GM12873 (cell line): ENCODE measurements at regions not wholly inside any gene's neighbourhood (a gene's known extent, or its start where the extent isn't known, plus 50 kb on each side); places are given as distances from the start of the nearest gene placed in this dataset.

ENCODE experiments used
- TF ChIP-seq, protein P1 (sequence below): IDR thresholded peaks from 2 replicates; pipeline ENCODE4 v1.5.1; 2012; ENCODE audit warnings: low read depth, mild to moderate bottlenecking, moderate library complexity, low read length, control low read depth; ENCODE audit not compliant: insufficient read depth; ENCODE audit errors: missing control alignments

DNA sequence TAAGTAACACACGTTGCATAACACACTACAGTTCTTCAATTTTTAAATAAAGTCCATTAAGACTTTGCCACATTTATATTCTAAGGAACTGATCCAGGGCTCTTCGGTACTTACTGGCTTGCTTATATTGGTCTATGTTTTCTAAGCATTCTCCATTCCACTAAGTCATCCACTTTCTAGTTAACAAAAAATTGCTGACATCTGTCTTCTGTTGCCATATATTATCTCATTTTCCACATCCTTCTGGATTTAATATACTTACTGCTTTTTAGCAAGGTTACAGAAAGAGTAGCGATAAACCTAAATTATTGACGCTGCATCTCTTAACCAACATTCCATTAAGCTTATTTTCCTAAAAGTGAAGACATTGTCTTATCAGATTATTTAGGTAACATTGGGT lies 238.4 kb upstream of the LRIG3 start:
- TF ChIP-seq, protein P1, sequence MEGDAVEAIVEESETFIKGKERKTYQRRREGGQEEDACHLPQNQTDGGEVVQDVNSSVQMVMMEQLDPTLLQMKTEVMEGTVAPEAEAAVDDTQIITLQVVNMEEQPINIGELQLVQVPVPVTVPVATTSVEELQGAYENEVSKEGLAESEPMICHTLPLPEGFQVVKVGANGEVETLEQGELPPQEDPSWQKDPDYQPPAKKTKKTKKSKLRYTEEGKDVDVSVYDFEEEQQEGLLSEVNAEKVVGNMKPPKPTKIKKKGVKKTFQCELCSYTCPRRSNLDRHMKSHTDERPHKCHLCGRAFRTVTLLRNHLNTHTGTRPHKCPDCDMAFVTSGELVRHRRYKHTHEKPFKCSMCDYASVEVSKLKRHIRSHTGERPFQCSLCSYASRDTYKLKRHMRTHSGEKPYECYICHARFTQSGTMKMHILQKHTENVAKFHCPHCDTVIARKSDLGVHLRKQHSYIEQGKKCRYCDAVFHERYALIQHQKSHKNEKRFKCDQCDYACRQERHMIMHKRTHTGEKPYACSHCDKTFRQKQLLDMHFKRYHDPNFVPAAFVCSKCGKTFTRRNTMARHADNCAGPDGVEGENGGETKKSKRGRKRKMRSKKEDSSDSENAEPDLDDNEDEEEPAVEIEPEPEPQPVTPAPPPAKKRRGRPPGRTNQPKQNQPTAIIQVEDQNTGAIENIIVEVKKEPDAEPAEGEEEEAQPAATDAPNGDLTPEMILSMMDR: no peak

DNA sequence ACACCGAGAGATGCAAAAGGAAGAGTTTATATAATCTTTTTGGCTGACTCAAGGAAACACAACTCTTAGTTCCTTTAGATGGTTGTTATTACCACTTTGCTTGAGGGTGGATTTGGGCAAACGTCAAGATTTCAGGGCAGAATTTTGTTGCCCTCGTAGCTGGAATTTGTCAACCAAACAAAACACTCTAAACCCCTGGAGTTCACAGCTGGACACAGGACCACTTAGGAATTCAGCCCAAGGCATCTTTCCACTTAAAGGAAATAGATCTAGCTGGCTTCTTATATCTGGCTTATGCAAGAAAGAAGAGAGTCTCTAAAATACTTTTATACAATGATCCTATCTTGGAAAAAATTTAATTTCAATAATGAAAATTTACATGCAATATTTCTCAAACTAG lies 237.8 kb upstream of the LRIG3 start:
- TF ChIP-seq, protein P1: no peak

DNA sequence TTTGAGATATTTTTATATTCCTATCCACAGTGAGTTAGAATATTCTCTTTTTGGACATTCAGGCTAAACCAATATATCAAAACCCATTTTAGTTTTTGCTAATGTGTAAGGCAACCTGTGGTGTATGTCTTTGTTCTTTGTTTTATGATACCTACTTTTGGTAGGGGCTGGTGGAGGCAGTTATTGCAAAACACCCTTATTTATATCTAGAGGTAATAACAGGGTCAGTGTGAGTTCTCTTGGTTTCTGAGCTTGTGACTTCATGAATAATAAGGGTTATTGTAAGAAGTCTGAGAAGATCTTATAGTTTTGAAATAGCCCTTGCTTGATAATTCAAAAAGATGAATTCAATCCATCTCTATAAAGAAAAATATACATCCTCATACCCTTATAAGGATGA lies 235.1 kb upstream of the LRIG3 start:
- TF ChIP-seq, protein P1: no peak

DNA sequence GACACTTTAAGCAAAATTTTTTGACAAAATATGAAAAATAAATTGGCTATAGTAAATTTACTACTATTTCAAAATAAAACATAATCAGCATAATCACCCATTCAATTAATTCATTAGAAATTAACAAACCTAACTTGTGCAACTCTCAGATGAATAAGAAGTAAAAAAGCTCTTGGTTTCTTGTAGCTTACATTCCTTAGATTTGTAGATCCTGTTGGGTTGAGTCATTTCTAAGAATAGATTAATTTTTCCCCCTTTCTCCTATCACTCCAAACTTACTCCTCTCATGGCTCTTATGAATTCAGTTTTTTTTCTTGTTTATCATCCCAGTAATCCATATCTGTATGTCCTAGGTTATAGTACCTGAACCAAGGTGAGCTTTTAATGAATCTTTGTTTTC lies 230.9 kb upstream of the LRIG3 start:
- TF ChIP-seq, protein P1: no peak

DNA sequence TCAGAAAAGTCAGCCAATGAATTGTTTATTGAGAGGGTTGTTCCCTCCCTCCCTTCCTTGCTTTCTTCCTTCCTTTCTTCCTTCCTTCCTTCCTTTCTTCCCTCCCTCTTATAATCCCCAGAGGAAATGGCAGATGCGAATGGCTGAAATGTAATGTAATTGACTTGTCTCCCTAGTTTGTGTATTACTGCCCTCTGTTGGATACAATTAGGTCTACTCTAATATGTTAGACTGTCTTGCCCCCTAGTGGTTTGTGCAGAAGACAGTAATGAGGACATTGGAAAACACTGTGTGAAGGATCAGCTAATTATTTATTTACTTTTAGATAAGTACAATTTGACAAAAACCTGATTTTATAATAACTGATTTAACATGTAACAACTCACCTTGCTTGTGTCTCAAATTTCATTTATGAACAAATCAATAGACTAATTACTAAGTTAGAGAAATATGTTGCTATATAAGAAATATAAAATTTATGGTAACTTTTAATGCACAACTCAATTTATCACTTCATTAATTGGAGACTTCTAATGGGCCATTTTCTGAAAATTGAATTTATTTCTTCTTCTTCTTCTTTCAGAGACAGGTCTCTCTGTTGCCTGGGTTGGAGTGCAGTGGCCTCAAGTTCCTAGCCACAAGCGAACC lies 229.8 kb upstream of the LRIG3 start:
- TF ChIP-seq, protein P1: peak; percentile 88

DNA sequence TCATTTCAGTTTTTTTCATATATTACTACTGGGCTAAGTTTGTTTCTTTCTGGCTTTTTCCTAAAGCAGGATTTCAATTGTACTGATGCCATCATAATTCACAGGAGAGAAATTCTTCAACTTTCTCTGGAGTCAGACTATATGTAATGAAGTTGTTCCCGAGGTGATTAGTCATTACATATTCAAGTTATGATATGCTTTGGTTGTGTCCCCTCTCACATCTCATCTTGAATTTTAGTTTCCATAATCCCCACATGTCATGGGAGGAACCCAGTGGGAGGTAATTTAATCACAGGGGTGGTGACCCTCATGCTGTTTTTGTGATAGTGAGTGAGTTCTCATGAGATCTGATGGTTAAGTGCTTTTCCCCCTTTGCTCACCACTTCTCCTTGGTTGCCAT lies 227.5 kb upstream of the LRIG3 start:
- TF ChIP-seq, protein P1: no peak

DNA sequence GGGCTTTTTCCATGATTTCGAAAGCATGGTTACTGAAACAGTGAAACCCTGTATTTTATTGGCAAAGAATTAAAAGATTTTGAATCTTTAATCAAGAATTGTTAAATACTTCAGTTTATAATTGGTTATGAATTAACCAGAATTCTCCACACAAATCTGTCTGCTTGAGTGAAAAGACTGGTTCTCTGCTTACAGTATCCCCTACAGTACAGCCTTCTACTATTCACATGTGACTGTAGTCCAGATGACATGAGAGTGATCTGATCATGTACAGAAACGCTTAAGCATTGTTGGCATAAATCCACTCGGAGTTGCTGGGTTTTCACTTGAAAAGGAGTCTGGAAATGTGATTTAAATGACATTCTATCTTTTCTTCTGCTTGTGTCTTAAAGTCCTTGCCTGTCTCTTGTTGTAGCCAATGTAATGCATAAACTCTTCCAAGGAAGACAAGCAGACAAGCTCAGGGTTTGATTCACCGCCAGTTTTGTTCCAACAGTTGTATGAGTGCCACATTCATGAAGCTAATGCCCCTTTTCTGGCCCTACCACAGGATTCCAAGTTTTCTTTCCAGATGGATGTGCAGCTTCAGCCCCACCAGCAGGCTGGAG lies 222.0 kb upstream of the LRIG3 start:
- TF ChIP-seq, protein P1: no peak

DNA sequence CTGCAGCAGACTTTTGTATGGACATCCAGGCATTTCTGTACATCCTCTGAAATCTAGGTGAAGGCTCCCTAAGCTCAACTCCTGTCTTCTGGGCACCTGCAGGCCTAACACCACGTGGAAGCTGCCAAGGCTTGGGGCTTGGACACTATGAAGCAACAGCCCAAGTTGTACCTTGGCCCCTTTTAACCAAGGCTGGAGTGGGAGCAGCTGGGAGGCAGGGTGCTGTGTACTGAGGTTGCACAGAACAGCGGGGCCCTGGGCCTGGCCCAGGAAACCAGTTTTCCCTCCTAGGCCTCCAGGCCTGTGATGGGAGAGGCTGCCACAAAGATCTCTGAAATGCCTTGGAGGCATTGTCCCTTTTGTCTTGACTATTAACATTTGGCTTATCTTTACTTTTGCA lies 214.4 kb upstream of the LRIG3 start:
- TF ChIP-seq, protein P1: no peak
